GM18508 (cell line): ENCODE measurements at regions not wholly inside any gene's neighbourhood (a gene's known extent, or its start where the extent isn't known, plus 50 kb on each side); places are given as distances from the start of the nearest gene placed in this dataset.
"Not testable (repeated sequence)": the region's sequence is repeated elsewhere in the genome, so short reads cannot be mapped to it uniquely, and the experiment has no call there.

Source experiments
- ATAC-seq: cut with Tn5 transposase; IDR thresholded peaks from one replicate; pipeline ENCODE4 v1.9.1; 2021; ENCODE audit warnings: moderate number of reproducible peaks; ENCODE audit not compliant: insufficient read depth, unreplicated experiment

DNA sequence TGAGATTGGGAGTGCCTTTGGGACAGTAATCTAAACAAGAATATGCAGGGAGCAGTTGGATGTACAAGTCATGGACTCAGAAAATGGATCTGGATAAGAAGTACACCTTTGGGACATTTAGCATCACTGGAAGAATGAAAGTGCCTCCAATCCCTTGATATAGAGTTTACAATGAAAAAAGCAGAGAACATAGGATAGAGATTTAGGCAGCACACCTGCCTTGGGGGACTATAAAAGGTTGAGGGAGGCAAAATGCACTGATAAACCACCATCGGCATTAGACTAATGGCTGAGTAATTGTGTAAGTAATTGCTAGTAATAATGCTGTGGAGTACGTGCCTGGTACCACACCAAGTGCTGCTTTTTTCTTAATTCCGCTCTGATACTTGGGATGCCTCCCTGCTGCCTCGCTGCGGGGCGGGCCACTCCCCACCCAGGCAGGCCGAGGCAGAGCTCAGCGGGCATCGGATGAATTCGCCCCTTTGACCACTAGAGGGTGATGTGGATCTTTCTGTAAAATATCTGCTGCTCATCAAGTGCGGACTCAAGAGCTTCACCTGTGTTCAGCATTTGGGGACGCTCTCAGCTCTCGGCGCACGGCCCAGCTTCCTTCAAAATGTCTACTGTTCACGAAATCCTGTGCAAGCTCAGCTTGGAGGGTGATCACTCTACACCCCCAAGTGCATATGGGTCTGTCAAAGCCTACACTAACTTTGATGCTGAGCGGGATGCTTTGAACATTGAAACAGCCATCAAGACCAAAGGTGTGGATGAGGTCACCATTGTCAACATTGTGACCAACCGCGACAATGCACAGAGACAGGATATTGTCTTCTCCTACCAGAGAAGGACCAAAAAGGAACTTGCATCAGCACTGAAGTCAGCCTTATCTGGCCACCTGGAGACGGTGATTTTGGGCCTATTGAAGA, 99.9 kb downstream of the ANKRD18B start:
- ATAC-seq: no peak

DNA sequence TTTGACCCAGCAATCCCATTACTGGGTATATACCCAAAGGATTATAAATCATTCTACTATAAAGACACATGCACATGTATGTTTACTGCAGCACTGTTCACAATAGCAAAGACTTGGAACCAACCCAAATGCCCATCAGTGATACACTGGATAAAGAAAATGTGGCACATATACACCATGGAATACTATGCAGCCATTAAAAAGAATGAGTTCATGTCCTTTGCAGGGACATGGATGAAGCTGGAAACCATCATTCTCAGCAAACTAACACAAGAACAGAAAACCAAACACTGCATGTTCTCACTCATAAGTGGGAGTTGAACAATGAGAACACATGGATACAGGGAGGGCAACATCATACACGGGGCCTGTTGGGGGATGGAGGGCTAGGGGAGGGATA, 104.3 kb downstream of the ANKRD18B start:
- not testable (repeated sequence) for ATAC-seq

GRCh38 chr9:33628865-33629410, 104.9 kb downstream of the ANKRD18B start:
- no peak for ATAC-seq

- no peak for ATAC-seq
Measured at GRCh38 chr9:33633636-33634035, 109.6 kb downstream of the ANKRD18B start.

- no peak for ATAC-seq
Measured at GRCh38 chr9:33637881-33638280, 113.8 kb downstream of the ANKRD18B start.

GRCh38 chr9:33638391-33638915, 114.4 kb downstream of the ANKRD18B start:
- ATAC-seq: no peak

GRCh38 chr9:33645706-33646105, 121.7 kb downstream of the ANKRD18B start:
- ATAC-seq: no peak

GRCh38 chr9:33649463-33649862, 125.4 kb downstream of the ANKRD18B start:
- ATAC-seq: no peak

DNA sequence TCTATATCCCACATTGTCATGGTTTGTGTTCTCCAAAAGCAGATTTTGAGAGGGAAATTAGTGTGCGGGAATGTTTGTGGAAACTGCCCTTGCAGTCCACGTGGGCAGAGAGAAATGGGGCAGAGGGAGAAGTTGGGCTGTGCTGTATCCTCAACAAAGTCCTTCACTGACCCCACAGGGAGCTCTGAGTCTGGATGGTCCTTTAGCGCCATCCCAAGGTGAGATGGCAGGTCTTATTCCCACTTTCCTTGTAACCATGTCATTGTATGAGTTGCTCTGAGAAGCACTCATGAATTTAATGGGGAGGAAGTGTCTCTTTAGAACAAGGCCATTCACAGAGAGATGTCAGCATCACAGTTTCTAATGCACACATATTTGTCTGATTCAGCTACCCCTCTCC, 127.1 kb downstream of the ANKRD18B start:
- no peak for ATAC-seq

GRCh38 chr9:33659921-33660320, 135.4 kb upstream of the PRSS3 start:
- no peak for ATAC-seq

GRCh38 chr9:33660772-33661171, 134.6 kb upstream of the PRSS3 start:
- no peak for ATAC-seq

DNA sequence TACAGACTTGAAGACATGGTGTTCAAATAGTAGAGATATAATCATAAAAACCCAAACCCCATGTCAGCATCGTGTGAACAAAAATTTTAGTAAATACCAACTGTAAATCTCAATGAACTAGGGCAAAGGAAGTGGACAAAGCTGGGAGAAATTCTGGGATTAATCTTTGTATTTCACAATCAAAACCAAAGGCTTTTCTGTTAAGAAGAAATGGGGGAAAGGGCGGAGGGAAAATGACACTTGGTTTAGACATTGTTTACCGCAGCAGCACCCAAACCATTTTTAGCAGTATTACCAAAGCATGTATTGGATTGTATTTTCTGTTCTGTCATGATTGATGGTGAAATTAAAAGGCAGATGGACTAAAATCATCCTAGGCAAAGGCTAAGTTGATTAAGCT, 134.2 kb upstream of the PRSS3 start:
- no peak for ATAC-seq

- ATAC-seq: no peak
Measured at GRCh38 chr9:33662871-33663270, 132.5 kb upstream of the PRSS3 start.

DNA sequence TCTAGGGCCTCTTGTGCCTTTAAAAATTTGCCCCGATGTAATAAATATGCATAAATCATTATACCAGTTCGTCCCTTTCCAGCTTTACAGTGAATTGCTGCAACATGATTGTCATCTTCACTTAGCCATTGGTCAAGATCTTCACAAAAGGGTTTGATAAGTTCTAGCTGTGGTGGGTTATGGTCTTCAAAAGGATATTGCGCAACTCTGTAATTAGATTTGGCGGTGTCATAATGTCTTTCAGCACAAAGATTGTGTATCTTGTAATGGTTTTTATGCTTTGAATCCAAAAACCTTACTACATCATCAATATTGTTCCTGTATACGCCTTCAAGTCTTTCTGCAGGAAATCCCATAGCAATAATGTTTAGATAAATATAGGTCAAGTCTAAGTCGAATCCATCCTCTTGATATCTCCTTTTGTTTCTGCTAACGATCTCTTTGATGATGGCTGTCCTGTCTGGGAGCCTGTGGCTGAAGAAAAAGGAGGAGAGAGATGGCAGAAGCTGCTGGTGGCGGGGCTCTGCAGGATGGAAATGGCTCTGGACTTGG, 119.1 kb upstream of the PRSS3 start:
- ATAC-seq: not testable (repeated sequence)

DNA sequence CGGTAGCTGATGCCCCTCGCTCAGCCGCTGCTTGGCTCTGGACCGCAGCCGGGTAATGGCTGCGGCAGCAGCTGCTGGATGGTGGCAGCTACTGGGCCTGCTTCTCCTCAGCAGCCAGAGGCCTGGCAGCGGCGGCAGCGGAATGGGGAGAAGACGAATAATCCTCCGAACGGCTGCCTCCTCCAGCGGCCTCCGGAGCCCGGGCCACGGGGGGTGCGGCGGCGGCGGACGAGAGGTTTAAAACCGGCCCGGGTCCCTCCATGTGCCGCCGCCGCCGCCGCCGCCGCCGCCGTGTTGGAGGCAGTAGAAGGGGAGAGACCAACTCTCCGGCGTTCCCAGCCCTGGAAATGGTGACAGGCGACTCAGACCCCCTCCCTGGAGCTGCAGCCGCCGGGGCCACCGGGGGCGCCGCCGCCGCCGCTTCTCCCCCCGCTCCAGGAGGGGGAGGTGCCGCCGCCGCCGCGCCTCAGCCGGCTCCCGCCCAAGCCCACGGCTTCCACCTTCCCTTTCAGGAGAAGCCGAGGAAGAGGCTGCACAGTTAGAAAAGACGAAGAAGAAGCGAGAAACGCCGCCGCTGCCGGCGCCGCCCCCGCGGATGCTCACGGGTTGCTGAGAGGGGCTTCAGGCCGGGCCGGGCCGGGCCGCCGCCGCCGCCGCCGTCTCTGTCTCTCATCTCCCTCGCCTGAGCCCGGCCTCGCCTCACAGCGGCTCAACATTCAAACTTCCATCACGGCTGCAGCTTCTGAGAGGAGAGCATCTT, 118.4 kb upstream of the PRSS3 start:
- ATAC-seq: no peak

DNA sequence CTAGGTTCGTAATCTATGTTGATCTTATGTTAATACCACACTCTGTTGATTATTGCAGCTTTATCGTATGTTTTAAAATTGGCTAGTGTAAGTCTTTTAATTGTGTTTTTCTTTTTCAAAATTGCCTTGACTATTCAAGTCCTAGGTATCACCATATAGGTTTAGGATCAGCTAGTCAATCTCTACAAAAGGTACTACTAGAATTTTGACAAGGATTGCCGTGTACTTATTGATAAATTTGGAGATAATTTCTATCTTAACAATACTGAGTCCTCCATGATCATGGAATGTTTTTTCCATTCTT, 117.9 kb upstream of the PRSS3 start:
- ATAC-seq: no peak

DNA sequence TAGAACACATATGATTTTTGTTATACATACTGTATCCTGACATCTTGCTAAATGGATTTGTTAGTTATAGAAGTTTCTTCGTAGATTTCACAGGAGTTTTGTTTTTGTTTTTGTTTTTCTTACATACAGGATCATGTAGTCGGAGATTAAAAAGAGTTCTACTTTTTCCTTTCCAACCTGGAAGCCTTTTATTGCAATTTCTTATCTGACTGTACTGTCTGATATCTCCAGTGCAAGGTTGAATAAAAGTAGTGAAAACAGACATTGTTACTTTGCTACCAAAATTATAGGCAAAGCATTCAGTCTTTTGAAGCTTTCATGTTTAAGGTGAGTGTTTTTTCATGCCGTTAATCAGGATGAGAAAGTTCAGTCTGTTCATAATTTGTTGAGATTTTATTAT, 117.4 kb upstream of the PRSS3 start:
- ATAC-seq: no peak

DNA sequence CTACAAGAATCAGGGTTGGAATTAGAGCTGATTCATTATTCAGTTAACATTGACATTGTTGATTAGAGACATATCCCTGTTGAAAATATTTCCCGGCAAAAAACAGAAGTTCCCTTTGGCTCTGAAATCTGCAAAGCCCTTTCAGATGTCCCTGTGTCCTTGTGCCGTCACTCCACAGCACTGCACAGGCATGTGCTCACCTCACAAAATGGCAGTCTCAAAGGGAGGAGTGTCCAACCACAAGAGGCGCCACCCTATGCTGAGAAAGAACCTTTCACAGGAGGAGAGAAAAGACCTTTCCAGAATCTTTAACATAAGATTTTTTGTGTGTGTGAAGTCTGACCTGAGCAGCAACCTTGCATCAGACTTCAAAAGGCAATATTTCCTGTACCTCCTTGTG, 112.8 kb upstream of the PRSS3 start:
- no peak for ATAC-seq

DNA sequence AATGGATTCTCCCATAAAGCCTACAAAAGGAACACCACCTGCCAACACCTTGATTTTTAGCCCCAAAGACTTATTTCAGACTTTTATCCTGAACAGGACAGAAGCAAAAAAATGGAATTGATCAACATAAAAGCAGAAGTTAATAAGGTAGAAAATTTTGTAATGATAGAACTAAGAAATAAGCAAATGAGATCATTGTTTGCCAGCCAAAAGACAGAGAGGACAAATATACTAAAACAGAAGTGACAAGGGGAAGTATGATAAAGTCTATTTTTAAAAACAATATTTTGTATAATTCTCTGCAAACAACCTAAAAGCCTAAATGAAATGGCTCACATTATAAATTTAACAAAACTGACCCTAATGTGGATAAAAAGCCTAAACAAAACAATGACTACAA, 110.5 kb upstream of the PRSS3 start:
- ATAC-seq: no peak

DNA sequence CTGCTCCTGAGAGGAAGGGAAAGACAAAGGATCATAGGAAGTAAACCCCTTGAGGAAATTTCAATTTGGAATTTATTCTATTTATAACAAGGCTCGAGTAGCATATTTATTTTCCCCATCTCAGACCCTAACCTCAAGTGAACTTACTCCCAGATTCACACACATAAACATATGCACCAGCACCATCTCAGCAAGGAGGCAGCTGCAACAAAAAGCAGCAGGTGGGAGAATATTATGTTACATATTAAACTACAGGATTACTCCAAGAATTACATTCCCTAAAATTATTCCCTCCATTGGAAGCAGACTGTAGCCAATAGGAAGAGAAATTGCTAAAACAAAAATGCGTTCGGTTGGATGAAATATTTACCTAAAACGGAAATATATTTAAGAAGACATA, 108.4 kb upstream of the PRSS3 start:
- ATAC-seq: no peak

GRCh38 chr9:33687779-33688178, 107.6 kb upstream of the PRSS3 start:
- no peak for ATAC-seq
